ENCODE measurements at regions not wholly inside any gene's neighbourhood (a gene's known extent, or its start where the extent isn't known, plus 50 kb on each side); places are given as distances from the start of the nearest gene placed in this dataset.

DNA sequence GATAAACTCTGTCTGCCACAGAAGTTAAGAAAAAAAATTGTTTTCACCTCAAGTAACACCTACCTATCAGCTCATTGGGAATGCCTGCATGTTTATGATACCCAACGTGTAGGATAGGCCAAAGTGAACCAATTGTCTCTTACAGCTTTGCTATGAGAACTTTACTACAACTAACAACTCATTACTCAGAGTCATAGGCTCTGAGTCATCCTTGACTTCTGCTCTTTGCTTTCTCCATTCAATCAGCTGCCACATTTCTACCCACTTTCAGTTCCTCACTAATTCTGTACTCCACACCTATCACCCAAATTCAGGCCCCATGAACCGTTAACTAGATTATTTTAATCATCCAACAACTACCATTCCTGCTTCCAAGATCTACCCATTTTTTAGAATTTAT is 843.9 kb downstream of the TUSC7 start:
- no peaks in the 10 kb centered on the region for H3K36me3 Mint-ChIP-seq
- no peak overlapping the region for H3K27ac Mint-ChIP-seq
- H3K27me3 Mint-ChIP-seq = no peaks in the 10 kb centered on the region
- H3K4me1 Mint-ChIP-seq = no peaks in the 10 kb centered on the region
- no peak overlapping the region for H3K4me3 Mint-ChIP-seq
- H3K9me3 Mint-ChIP-seq = peaks cover 3% of the 10 kb centered on the region
- ATAC-seq = peak; percentile 60

DNA sequence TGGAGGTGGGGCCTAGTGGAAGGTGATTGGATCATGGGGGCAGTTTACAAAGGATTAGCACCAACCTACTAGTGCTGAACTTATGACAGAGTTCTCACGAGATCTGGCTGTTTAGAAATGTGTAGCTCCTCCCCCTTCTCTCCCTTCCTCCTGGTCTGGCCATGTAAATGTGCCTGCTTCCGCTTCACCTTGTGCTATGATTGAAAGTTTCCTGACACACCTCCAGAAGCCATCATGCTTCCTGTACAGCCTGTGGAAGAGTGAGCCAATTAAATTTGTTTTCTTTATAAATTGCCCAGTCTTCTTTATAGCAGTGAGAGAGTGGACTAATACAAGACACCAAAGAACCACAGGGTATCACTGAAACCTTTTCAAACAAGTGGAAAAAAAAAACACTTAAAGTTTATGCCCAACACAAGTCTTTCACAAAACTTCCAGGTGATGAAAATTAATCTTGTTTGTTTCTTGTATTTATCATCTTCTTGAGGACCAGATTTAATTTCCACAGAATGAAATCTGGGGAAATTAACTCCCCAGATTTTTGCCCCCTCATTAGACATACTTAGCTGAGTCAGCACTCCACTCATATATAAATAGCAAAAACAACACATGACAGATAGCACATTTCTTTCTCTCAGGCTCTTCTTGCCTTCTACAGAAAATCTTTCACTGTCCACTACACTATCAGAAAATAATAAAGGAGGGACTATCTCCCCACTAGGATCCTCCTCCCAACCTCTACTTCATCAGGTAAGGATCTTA is 847.2 kb downstream of the TUSC7 start:
- Mint-ChIP-seq H3K9me3 (peaks cover 3% of the 10 kb centered on the region), H3K27me3 (no peaks in the 10 kb centered on the region), H3K4me1 (no peaks in the 10 kb centered on the region), H3K27ac (no peak overlapping the region), H3K4me3 (no peak overlapping the region), H3K36me3 (no peaks in the 10 kb centered on the region)
- ATAC-seq = no peak

DNA sequence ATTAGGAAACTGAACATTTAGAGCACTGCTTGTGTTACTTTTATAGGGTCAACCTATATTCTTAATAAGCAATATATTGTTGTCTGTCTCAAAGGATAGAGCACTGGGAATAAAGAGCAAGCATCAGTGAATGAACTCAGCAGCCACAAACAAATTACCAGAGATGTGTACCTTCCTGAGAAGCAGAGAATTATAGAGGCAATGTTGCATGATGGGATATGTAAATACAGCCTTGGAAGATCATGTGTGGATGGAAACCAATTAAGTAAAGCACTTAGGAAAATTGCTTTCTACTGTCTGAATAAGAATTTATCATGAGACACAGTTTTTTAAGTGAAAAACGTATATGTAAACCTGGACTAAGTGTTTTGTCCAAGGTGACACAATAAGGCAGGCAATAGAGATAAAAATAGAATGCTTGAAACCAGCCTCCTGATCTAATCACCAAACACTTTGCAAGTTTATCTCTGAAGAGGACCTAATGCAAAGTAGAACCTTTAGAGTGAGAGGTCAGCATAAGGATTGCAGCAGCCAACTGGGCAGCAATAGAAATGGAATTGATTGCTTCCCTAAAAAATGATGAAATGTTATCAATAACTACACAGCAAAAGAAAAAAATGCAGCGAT is 848.0 kb downstream of the TUSC7 start:
- peaks cover 3% of the 10 kb centered on the region for H3K9me3 Mint-ChIP-seq

DNA sequence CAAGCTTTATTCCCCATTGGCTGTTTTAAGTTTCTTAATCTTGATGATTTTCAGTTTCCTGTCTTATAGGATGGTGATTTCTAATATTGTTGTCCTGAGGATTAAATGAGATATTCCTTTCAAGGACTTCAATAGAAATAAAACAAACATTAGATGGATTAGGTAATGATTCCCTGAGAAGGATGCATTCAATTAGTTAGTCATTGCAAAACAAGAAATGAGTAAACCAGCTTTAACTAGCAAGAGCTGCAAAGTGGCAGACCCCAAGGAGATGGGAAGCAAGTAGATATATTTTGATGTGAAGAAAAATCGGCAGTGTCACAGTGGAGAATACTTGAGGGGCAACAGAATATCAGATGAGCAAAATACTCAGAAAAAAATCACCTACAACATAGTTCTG is 849.1 kb downstream of the TUSC7 start:
- Mint-ChIP-seq H3K36me3 (no peaks in the 10 kb centered on the region), H3K9me3 (peaks cover under 1% of the 10 kb centered on the region), H3K4me3 (no peak overlapping the region), H3K4me1 (no peaks in the 10 kb centered on the region), H3K27ac (no peak overlapping the region), H3K27me3 (no peaks in the 10 kb centered on the region)
- no peak for ATAC-seq

More for the DNA sequence above, 848.0 kb downstream of the TUSC7 start:
- Mint-ChIP-seq H3K36me3 (no peaks in the 10 kb centered on the region), H3K4me3 (no peak overlapping the region), H3K27ac (no peak overlapping the region), H3K4me1 (no peaks in the 10 kb centered on the region), H3K27me3 (no peaks in the 10 kb centered on the region)
- no peak for ATAC-seq

DNA sequence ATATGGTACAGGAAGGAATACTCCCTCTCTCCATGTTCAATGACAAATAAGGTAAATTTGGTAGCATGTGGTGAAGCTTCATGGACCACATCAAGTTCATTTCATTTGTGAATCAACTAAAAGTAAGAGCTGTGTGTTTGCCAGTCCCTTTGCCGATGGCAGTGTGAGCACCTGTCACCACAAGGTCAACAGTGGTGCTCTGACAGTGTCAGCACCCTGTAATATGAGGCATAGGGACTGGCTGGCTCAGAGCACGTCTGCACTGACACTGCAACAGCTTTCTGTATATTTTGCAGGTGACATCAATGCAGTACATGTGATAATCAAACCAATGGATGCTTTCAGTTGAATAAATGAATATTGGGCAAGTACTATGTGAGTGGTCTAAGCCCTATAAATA is 852.4 kb downstream of the TUSC7 start:
- Mint-ChIP-seq H3K4me1 (no peaks in the 10 kb centered on the region), H3K27ac (no peak overlapping the region), H3K9me3 (peaks cover 3% of the 10 kb centered on the region), H3K27me3 (no peaks in the 10 kb centered on the region), H3K36me3 (no peaks in the 10 kb centered on the region), H3K4me3 (no peak overlapping the region)
- no peak for ATAC-seq

DNA sequence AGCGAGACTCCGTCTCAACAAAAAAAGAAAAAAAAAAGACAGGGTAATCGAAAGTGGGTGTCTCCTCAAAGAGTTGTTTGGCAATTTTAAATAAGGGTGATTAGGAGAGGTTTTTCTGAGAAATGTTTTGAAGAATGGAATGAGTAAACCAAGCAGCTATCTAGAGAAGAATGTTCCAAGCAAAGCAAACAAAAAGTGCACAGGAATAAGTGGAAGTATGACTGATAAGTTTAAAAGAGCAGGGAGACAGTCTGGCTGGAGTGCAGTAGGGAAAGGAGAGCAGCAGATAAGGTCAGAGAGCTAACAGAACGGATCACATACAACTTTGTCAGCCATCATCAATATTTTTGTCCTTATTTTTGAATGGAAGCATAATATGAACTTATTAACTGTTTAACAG is 853.5 kb downstream of the TUSC7 start:
- Mint-ChIP-seq H3K4me1 (no peaks in the 10 kb centered on the region), H3K27me3 (no peaks in the 10 kb centered on the region), H3K9me3 (peaks cover 3% of the 10 kb centered on the region), H3K36me3 (no peaks in the 10 kb centered on the region), H3K27ac (no peak overlapping the region), H3K4me3 (no peak overlapping the region)
- no peak for ATAC-seq

DNA sequence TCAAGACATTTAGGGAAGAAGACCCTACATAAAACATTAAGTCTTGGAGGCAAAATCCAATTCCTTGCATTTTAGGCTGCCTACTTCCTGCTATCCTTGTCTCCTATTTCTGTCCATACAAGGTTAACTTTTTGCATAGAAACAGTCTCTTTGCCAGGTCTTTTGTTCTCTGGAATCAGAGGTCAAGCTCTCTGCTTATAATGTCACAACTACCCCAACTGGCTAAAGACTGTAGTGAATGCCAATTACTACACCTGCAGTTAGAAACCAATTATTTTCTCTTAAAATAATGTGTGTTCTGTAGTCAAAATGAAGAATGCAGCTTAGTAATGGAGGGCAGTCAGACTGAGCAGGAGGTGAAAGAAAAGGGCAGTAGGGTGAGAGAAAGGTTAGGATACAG is 856.2 kb downstream of the TUSC7 start:
- Mint-ChIP-seq H3K4me1 (no peaks in the 10 kb centered on the region), H3K36me3 (no peaks in the 10 kb centered on the region), H3K4me3 (no peak overlapping the region), H3K9me3 (peaks cover 3% of the 10 kb centered on the region), H3K27me3 (no peaks in the 10 kb centered on the region), H3K27ac (no peak overlapping the region)
- no peak for ATAC-seq

DNA sequence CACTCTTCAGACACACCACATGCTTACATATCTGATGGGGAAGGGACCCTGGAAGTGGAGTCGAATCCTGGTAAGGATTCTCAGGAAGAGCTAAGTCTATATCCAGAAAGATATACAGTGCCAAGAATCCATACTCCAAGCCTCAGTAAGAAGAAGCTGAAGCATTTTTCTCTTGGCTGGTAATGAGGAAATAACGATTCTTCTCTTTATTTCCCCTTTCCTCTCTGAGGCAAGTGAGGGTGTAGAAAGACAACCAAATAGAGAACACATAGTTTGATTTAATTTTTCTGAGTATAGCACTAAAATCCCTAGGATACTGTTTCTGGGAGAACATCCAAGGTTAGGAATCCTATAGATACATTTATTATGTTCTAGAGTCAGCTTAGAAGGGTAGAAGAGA is 857.3 kb downstream of the TUSC7 start:
- Mint-ChIP-seq H3K4me3 (no peak overlapping the region), H3K27me3 (no peaks in the 10 kb centered on the region), H3K27ac (no peak overlapping the region), H3K4me1 (no peaks in the 10 kb centered on the region), H3K36me3 (no peaks in the 10 kb centered on the region), H3K9me3 (peaks cover 3% of the 10 kb centered on the region)
- ATAC-seq = no peak

DNA sequence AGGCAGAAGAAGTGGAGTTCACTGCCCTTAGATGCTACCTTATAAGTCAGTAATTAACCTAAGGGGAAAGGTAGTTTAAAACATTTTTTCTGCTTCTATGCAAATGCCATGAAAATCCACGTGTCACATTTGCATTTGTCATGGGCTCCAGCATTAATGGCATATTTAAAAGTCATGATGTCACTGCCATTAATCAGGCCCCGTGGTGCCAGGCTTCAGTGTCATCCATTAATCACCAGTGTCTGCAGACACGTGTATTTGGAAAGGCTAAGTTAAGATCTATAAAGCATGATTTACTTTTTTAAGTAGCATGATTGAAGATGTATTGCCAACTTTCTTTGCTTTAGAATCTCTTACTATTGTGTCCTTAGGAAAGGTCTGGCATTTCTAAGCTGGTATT is 857.8 kb downstream of the TUSC7 start:
- Mint-ChIP-seq H3K4me1 (no peaks in the 10 kb centered on the region), H3K27me3 (no peaks in the 10 kb centered on the region), H3K36me3 (no peaks in the 10 kb centered on the region), H3K27ac (no peak overlapping the region), H3K4me3 (no peak overlapping the region), H3K9me3 (peaks cover 3% of the 10 kb centered on the region)
- no peak for ATAC-seq

DNA sequence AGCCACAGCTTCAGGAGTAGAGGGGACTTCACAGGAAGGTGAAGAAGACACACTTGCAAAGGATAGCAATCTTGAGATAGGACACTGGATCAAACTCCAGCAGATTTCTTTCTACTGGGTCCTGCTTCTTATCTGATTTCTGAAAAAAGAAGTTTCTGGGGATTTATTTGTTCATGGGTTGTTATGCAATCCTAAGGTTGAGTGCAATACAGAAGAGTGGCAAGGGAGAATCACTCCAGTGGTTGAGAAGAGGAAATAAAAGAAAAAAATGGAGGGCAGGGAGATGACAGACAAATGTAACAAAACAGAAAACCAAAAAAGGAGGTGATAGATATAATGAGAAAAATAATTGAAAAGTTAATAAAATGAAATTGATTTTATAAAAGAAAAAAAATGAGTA is 858.3 kb downstream of the TUSC7 start:
- Mint-ChIP-seq H3K4me1 (no peaks in the 10 kb centered on the region), H3K27ac (no peak overlapping the region), H3K4me3 (no peak overlapping the region), H3K9me3 (peaks cover 3% of the 10 kb centered on the region), H3K36me3 (no peaks in the 10 kb centered on the region), H3K27me3 (no peaks in the 10 kb centered on the region)
- no peak for ATAC-seq

DNA sequence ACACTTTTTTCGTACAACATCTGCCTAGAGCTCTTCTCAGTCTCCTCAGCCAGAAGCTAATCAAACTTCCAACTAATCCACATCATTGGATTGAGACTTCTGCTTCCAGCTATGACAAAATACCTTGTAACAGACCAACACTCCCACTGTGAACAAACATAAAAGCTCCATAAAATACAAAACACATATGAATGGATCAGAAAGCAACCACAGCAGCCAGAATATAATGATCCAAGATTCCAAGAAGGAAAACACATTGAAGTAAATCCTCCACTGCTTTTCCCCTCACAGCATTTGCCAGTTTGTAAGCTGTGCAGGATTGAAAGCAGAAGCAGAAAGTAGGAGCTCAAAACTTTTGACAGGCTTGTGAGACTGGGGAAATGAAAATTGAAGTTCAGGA is 863.2 kb downstream of the TUSC7 start:
- H3K27me3 Mint-ChIP-seq = no peaks in the 10 kb centered on the region
- H3K36me3 Mint-ChIP-seq = no peaks in the 10 kb centered on the region
- no peak for ATAC-seq
- peaks cover 5% of the 10 kb centered on the region for H3K9me3 Mint-ChIP-seq
- H3K27ac Mint-ChIP-seq = no peak overlapping the region
- H3K4me3 Mint-ChIP-seq = no peak overlapping the region
- no peaks in the 10 kb centered on the region for H3K4me1 Mint-ChIP-seq

DNA sequence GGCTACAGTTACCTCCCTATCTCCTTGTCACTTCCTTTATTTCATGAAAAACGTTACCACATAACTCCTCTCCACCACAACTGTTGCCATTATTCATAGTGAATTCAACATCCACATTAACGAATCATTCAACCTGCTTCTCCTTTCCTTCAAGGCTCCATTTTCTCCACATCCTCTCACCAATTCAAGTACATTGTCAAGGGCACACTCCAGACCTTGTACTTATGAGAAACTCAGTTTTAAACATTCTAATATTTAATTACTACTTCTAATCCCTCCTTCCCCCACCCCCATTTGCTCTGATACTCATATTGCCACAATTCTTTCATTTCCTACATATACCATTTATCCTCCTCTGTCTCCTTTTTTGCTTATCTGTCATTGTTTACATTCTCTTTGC is 871.2 kb downstream of the TUSC7 start:
- Mint-ChIP-seq H3K27me3 (no peaks in the 10 kb centered on the region), H3K4me1 (no peaks in the 10 kb centered on the region), H3K27ac (no peak overlapping the region), H3K4me3 (no peak overlapping the region), H3K36me3 (no peaks in the 10 kb centered on the region), H3K9me3 (peaks cover 5% of the 10 kb centered on the region)
- ATAC-seq = no peak

DNA sequence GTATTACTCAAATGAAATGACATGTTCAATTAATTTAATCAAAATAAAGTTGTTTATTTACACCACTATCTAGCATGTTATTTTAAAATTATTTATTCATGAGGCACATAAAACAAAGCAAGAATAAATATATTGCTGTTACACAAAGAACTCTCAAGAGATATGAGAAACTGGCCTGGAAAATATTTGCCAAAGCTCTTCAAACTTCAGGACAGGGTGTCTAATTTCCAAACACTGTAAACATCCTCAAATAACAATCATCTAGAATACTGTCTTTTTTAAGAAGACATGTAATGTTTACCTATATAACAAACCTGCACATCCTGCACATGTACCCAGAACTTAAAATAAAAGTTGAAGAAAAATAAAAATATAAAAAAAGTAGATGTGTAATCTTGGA is 876.6 kb downstream of the TUSC7 start:
- H3K9me3 Mint-ChIP-seq = no peaks in the 10 kb centered on the region
- no peaks in the 10 kb centered on the region for H3K27me3 Mint-ChIP-seq
- H3K4me1 Mint-ChIP-seq = no peaks in the 10 kb centered on the region
- no peak for ATAC-seq
- H3K27ac Mint-ChIP-seq = no peak overlapping the region
- no peak overlapping the region for H3K4me3 Mint-ChIP-seq
- no peaks in the 10 kb centered on the region for H3K36me3 Mint-ChIP-seq

DNA sequence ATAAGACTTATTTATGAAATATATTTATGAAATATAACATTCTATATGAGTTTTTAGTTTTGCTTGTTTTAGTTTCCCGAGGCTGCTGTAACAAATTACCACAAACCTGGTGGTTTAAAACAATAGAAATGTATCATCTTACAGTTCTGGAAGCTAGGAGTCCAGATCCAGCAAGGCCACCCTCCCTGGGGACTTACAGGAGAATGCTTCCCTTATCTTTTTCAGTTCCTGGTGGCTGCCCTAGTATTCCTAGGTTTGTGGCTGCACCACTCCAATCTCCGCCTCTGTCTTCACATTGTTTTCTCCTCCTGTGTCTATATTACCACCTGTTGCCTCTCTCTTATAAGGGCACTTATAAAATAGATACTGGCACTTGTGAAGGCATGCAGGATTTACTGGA is 877.8 kb downstream of the TUSC7 start:
- Mint-ChIP-seq H3K4me3 (no peak overlapping the region), H3K27ac (no peak overlapping the region), H3K27me3 (no peaks in the 10 kb centered on the region), H3K36me3 (no peaks in the 10 kb centered on the region), H3K4me1 (no peaks in the 10 kb centered on the region), H3K9me3 (no peaks in the 10 kb centered on the region)
- no peak for ATAC-seq

DNA sequence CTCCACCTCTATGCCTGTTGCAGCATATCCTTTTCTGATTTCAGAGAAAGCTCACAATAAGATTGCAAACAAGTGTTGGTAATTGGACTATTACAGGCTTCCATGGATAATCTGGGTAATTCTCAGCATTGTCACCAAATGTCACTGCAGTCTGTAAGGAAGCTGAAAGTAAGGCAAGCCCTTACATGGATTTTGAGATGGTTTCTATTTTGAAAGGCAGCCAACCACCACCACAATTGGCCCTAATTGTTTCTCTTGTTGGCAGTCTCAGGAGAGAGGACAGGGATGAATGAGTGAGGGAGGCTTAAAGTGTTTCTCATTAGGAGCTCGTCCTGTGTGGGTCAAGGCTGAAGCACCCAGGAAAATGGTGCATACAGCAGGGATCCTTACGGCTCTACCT is 879.9 kb downstream of the TUSC7 start:
- Mint-ChIP-seq H3K27ac (no peak overlapping the region), H3K36me3 (no peaks in the 10 kb centered on the region)
- no peak for ATAC-seq

DNA sequence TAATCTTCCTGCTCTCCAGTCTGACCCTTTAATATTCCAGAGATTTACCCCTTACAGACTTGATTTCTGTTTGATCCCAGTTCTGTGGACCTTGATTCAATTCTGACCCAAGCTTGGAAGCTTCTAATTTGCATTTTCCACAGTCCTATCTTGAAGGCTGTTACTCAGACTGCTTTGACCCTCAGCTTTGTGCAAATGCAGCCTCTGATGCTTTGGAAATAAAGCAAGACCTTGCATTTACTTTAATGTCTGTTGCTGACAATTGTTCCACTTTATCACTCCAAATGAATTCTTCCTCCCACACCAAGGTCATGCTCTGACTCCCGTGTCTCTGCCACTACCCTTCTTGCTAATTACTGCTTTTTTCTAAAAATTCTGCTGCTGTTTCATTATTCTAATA is 886.0 kb downstream of the TUSC7 start:
- no peak for ATAC-seq
- no peaks in the 10 kb centered on the region for H3K36me3 Mint-ChIP-seq
- no peak overlapping the region for H3K27ac Mint-ChIP-seq
- H3K4me1 Mint-ChIP-seq = no peaks in the 10 kb centered on the region
- H3K9me3 Mint-ChIP-seq = no peaks in the 10 kb centered on the region
- H3K4me3 Mint-ChIP-seq = no peak overlapping the region
- no peaks in the 10 kb centered on the region for H3K27me3 Mint-ChIP-seq

More for the DNA sequence above, 879.9 kb downstream of the TUSC7 start:
- Mint-ChIP-seq H3K27me3 (no peaks in the 10 kb centered on the region), H3K9me3 (no peaks in the 10 kb centered on the region), H3K4me1 (no peaks in the 10 kb centered on the region), H3K4me3 (no peak overlapping the region)
